OCI-LY3 (cell line): ENCODE measurements at regions not wholly inside any gene's neighbourhood (a gene's known extent, or its start where the extent isn't known, plus 50 kb on each side); places are given as distances from the start of the nearest gene placed in this dataset.

Source experiments
- H2AFZ ChIP-seq: fragments of 200-600, 300-600 bp; shearing (Covaris generic); 2 replicates; pipeline ENCODE4 v1.6.0; 2014; ENCODE audit warnings: antibody characterized with exemption, low read depth, low read length
- H3K27ac ChIP-seq: fragments of 200-600, 300-600 bp; sonication (generic); 2 replicates; pipeline ENCODE4 v1.5.1; 2014; ENCODE audit warnings: mild to moderate bottlenecking, low read length, moderate library complexity, mixed read lengths
- H3K27me3 ChIP-seq: fragments of 200-600, 300-600 bp; sonication (generic); 2 replicates; pipeline ENCODE4 v1.6.1; 2014; ENCODE audit warnings: low read depth, low read length, mixed read lengths
- H3K36me3 ChIP-seq: fragments of 200-600, 300-600 bp; sonication (generic); replicated peaks from 2 replicates; pipeline ENCODE3; 2014; ENCODE audit warnings: low read depth, low read length, mixed read lengths
- H3K4me1 ChIP-seq: fragments of 300-600, 200-600 bp; sonication (generic); 2 replicates; pipeline ENCODE4 v1.6.1; 2014; ENCODE audit warnings: low read length, mixed read lengths
- H3K4me2 ChIP-seq: fragments of 200-600, 300-600 bp; sonication (generic); 2 replicates; pipeline ENCODE4 v1.6.1; 2014; ENCODE audit warnings: low read length, mixed read lengths
- H3K4me3 ChIP-seq: fragments of 300-600, 200-600 bp; sonication (generic); 2 replicates; pipeline ENCODE4 v1.5.1; 2014; ENCODE audit warnings: antibody characterized with exemption, mild to moderate bottlenecking, low read length, moderate library complexity
- H3K79me2 ChIP-seq: fragments of 300-600, 200-600 bp; shearing (Covaris generic); 2 replicates; pipeline ENCODE4 v1.6.1; 2014; ENCODE audit warnings: mild to moderate bottlenecking, low read length, mixed read lengths
- H3K9ac ChIP-seq: fragments of 300-600, 200-600 bp; shearing (Covaris generic); 2 replicates; pipeline ENCODE4 v1.6.0; 2014; ENCODE audit warnings: mild to moderate bottlenecking, low read length, moderate library complexity
- H3K9me3 ChIP-seq: fragments of 200-600, 300-600 bp; shearing (Covaris generic); 2 replicates; pipeline ENCODE4 v1.6.1; 2014; ENCODE audit warnings: low read length, mixed read lengths; ENCODE audit not compliant: insufficient read depth
- H4K20me1 ChIP-seq: fragments of 200-600, 300-600 bp; sonication (generic); 2 replicates; pipeline ENCODE4 v1.6.1; 2016; ENCODE audit warnings: low read length, mixed read lengths; ENCODE audit not compliant: insufficient read depth
- EZH2phosphoT487 ChIP-seq: fragments of 200-600 bp; shearing (Covaris generic); IDR thresholded peaks from 2 replicates; pipeline ENCODE4 v1.6.1; 2018; ENCODE audit warnings: antibody characterized with exemption, mixed run types, low read depth
- TF ChIP-seq, protein P1 (sequence below): fragments of 200-600, 300-600 bp; sonication (generic); IDR thresholded peaks from 2 replicates; pipeline ENCODE4 v1.5.1; 2014; ENCODE audit warnings: antibody characterized with exemption, low read length, low read depth

DNA sequence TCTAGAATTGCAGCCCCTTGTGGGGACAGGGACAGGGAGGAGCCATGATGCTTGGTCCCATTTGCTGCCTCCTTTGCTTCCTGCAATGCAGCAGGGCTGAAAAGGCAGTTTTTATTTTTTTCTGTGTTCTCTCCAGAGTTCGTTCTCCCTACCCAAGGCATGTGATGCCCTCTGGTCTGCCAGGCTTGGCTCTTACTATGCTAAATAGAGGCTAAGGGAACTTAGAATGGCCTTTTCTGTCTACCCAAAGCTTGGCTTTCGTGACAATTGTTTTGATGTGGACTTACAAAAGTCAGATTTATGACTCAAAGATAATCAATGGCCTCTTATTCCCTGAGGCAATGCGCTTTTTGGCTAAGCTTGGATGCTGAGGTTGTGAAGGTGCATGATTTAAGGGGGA is 293.3 kb upstream of the TBL1XR1 start:
- no peaks in the 10 kb centered on the region for H4K20me1 ChIP-seq
- H3K79me2 ChIP-seq = no peaks in the 10 kb centered on the region
- H3K4me3 ChIP-seq = no peak overlapping the region
- H3K27ac ChIP-seq = no peak overlapping the region
- H3K27me3 ChIP-seq = no peaks in the 10 kb centered on the region
- no peak overlapping the region for H3K9ac ChIP-seq
- H3K4me2 ChIP-seq = no peak overlapping the region
- H3K36me3 ChIP-seq = no peaks in the 10 kb centered on the region
- no peaks in the 10 kb centered on the region for H3K4me1 ChIP-seq
- H3K9me3 ChIP-seq = no peaks in the 10 kb centered on the region
- TF ChIP-seq EZH2phosphoT487 = no peak
- TF ChIP-seq, protein P1, sequence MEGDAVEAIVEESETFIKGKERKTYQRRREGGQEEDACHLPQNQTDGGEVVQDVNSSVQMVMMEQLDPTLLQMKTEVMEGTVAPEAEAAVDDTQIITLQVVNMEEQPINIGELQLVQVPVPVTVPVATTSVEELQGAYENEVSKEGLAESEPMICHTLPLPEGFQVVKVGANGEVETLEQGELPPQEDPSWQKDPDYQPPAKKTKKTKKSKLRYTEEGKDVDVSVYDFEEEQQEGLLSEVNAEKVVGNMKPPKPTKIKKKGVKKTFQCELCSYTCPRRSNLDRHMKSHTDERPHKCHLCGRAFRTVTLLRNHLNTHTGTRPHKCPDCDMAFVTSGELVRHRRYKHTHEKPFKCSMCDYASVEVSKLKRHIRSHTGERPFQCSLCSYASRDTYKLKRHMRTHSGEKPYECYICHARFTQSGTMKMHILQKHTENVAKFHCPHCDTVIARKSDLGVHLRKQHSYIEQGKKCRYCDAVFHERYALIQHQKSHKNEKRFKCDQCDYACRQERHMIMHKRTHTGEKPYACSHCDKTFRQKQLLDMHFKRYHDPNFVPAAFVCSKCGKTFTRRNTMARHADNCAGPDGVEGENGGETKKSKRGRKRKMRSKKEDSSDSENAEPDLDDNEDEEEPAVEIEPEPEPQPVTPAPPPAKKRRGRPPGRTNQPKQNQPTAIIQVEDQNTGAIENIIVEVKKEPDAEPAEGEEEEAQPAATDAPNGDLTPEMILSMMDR = no peak
- no peak overlapping the region for H2AFZ ChIP-seq

DNA sequence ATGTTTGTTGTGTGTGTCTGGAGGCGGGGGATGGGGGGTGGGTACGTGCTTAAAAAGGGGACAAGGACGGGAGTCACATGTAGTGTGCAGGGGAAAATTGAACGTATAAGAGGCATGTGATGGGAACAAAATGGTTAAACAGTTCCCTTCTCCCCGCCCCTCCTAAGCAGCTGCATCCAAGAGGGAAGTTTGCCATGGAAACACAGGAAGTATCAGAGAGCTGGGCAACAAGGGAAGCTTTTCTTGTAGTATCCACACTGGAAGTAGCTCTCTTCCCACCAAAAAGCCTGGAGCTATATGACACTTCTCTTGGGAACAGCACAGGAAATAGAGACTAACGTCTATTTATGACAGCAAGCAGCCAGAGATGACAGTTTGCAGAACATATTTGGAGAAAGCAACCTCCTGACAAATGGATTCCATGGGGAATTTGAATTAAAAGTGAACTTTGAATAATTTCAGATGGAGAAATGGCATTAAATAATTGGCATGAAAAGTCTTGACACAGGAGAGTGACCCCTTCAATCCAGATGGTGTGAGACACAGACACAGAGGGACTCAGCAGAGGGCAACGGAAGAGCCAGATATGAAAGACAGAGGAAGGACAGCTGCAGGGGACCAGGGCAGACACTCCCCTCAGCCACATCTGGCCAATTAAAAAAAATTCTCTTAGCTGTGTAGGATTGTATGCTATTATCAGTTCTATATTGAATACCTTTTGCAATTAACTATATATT is 294.2 kb upstream of the TBL1XR1 start:
- TF ChIP-seq EZH2phosphoT487 = no peak
- TF ChIP-seq, protein P1 = no peak
- no peaks in the 10 kb centered on the region for H3K36me3 ChIP-seq
- H3K4me1 ChIP-seq = peaks cover 1% of the 10 kb centered on the region
- no peak overlapping the region for H2AFZ ChIP-seq
- no peak overlapping the region for H3K4me2 ChIP-seq
- H3K9me3 ChIP-seq = no peaks in the 10 kb centered on the region
- no peak overlapping the region for H3K27ac ChIP-seq
- H4K20me1 ChIP-seq = no peaks in the 10 kb centered on the region
- H3K9ac ChIP-seq = no peak overlapping the region
- no peak overlapping the region for H3K4me3 ChIP-seq
- no peaks in the 10 kb centered on the region for H3K27me3 ChIP-seq
- H3K79me2 ChIP-seq = no peaks in the 10 kb centered on the region

DNA sequence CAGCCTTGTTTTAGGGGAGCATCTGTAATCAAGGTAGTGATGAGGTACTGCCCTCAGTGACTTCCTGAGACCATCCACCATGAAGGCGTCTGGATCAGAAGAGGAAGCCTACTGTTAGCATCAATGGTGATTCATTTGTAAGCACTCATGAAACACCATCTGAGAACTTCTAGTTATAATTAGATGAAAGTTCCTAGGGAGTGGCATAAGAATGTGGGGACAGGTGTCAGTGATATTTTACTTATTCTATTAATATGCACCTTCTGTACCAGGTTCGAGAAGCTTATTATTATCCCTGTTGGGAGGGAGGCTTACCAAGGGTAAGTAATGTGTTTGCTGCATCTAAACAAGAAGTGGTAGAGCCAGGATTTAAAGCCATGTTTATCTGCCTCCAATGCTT is 295.8 kb upstream of the TBL1XR1 start:
- H2AFZ ChIP-seq = no peak overlapping the region
- no peaks in the 10 kb centered on the region for H3K36me3 ChIP-seq
- TF ChIP-seq, protein P1 = no peak
- no peak for TF ChIP-seq EZH2phosphoT487
- H4K20me1 ChIP-seq = no peaks in the 10 kb centered on the region
- H3K4me3 ChIP-seq = no peak overlapping the region
- no peak overlapping the region for H3K9ac ChIP-seq
- H3K27ac ChIP-seq = no peak overlapping the region
- peaks cover 17% of the 10 kb centered on the region for H3K4me1 ChIP-seq
- no peaks in the 10 kb centered on the region for H3K79me2 ChIP-seq
- H3K27me3 ChIP-seq = no peaks in the 10 kb centered on the region
- no peak overlapping the region for H3K4me2 ChIP-seq
- no peaks in the 10 kb centered on the region for H3K9me3 ChIP-seq

DNA sequence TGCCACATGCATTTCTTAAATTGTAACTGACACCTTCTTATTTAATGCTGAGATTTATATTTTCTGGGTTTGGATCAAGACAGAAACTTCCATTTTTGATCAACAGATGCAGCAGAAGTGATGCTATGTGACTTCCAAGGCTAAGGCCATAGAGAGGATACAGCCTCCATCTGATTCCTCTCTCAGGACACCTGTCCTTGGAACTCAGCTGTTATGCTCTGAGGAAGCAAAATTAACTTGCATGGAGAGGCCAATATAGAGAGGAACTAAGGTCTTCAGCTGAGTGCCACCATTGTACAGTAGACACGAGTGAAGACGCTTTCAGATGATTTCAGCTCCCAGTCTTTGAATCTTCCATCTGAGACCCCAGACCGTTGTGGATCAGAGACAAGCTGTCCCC is 296.9 kb upstream of the TBL1XR1 start:
- no peaks in the 10 kb centered on the region for H3K9me3 ChIP-seq
- no peaks in the 10 kb centered on the region for H4K20me1 ChIP-seq
- no peak overlapping the region for H3K4me2 ChIP-seq
- H3K36me3 ChIP-seq = no peaks in the 10 kb centered on the region
- H3K4me3 ChIP-seq = no peak overlapping the region
- TF ChIP-seq, protein P1 = no peak
- no peak for TF ChIP-seq EZH2phosphoT487
- H3K79me2 ChIP-seq = no peaks in the 10 kb centered on the region
- H3K4me1 ChIP-seq = peaks cover 24% of the 10 kb centered on the region
- no peak overlapping the region for H3K9ac ChIP-seq
- H2AFZ ChIP-seq = no peak overlapping the region
- no peak overlapping the region for H3K27ac ChIP-seq
- H3K27me3 ChIP-seq = no peaks in the 10 kb centered on the region
